Hepatocyte (in vitro differentiated cells): ENCODE measurements at regions not wholly inside any gene's neighbourhood (a gene's known extent, or its start where the extent isn't known, plus 50 kb on each side); places are given as distances from the start of the nearest gene placed in this dataset.

Experiments used
- CTCF ChIP-seq: fragments of 200-600 bp; sonication (generic); IDR thresholded peaks from 2 replicates; pipeline ENCODE4 v1.5.1; 2016; ENCODE audit warnings: antibody characterized with exemption, mild to moderate bottlenecking; ENCODE audit not compliant: poor library complexity
- EZH2 ChIP-seq: fragments of 200-600 bp; sonication (generic); IDR thresholded peaks from 2 replicates; pipeline ENCODE4 v1.6.1; 2016; ENCODE audit warnings: antibody characterized with exemption, mild to moderate bottlenecking, borderline replicate concordance
- EZH2phosphoT487 ChIP-seq: fragments of 200-600 bp; sonication (generic); IDR thresholded peaks from one replicate; pipeline ENCODE4 v1.6.1; 2018; ENCODE audit warnings: antibody characterized with exemption, mild to moderate bottlenecking, low read depth, moderate library complexity; ENCODE audit not compliant: unreplicated experiment, severe bottlenecking

DNA sequence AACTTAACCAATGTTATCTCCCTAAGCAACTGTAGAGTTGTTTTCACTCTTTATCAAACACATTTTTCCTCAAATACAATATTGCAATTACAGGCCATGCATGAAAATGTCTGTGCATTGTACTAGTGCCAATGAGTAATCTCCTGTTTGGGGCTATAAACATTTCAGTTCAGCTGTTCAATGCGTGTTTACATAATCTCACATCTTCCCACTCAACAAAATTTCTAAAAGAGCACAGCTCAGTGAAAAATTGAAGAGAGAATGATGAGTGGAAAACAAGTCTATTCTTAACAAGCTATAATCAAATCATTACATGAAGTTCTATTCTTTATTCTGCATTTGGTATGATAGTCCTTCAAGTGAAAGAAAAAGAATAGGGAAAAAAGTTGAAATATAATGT, 780.5 kb upstream of the CDH9 start:
- TF ChIP-seq EZH2 (no peak), CTCF (no peak), EZH2phosphoT487 (no peak)
